ENCODE measurements at regions not wholly inside any gene's neighbourhood (a gene's known extent, or its start where the extent isn't known, plus 50 kb on each side); places are given as distances from the start of the nearest gene placed in this dataset.

GRCh38 chr3:94529816-94530215, 467.0 kb downstream of the NSUN3 start:
- no peaks in the 10 kb centered on the region for H3K36me3 ChIP-seq (ENCODE audit: control insufficient read depth, insufficient read depth, low read length)

GRCh38 chr3:94532951-94533350, 470.1 kb downstream of the NSUN3 start:
- Histone ChIP-seq H3K4me3 (ENCODE audit: low read depth, low read length) (no peak overlapping the region), H3K27me3 (ENCODE audit: control insufficient read depth, insufficient read depth, low read length) (no peaks in the 10 kb centered on the region), H3K36me3 (ENCODE audit: control insufficient read depth, insufficient read depth, low read length) (no peaks in the 10 kb centered on the region)
- no peak for TF ChIP-seq CTCF (IDR thresholded peaks at IDR 0.05; ENCODE audit: insufficient read depth, low read length, poor library complexity, severe bottlenecking)
- DNase-seq (ENCODE audit: low read depth), result no peak

More at GRCh38 chr3:94529816-94530215, 467.0 kb downstream of the NSUN3 start:
- Histone ChIP-seq H3K27me3 (ENCODE audit: control insufficient read depth, insufficient read depth, low read length) (no peaks in the 10 kb centered on the region), H3K4me3 (ENCODE audit: low read depth, low read length) (no peak overlapping the region)
- TF ChIP-seq CTCF (IDR thresholded peaks at IDR 0.05; ENCODE audit: insufficient read depth, low read length, poor library complexity, severe bottlenecking), result no peak
- no peak for DNase-seq (ENCODE audit: low read depth)

- no peaks in the 10 kb centered on the region for H3K27me3 ChIP-seq (ENCODE audit: control insufficient read depth, insufficient read depth, low read length)
- H3K36me3 ChIP-seq (ENCODE audit: control insufficient read depth, insufficient read depth, low read length), result no peaks in the 10 kb centered on the region
- no peak for TF ChIP-seq CTCF (IDR thresholded peaks at IDR 0.05; ENCODE audit: insufficient read depth, low read length, poor library complexity, severe bottlenecking)
- DNase-seq (ENCODE audit: low read depth), result no peak
- no peak overlapping the region for H3K4me3 ChIP-seq (ENCODE audit: low read depth, low read length)
Measured at GRCh38 chr3:94539937-94540336, 477.1 kb downstream of the NSUN3 start.

GRCh38 chr3:94543161-94543560, 480.3 kb downstream of the NSUN3 start:
- Histone ChIP-seq H3K4me3 (ENCODE audit: low read depth, low read length) (no peak overlapping the region), H3K27me3 (ENCODE audit: control insufficient read depth, insufficient read depth, low read length) (no peaks in the 10 kb centered on the region), H3K36me3 (ENCODE audit: control insufficient read depth, insufficient read depth, low read length) (no peaks in the 10 kb centered on the region)
- no peak for TF ChIP-seq CTCF (IDR thresholded peaks at IDR 0.05; ENCODE audit: insufficient read depth, low read length, poor library complexity, severe bottlenecking)
- no peak for DNase-seq (ENCODE audit: low read depth)

- no peaks in the 10 kb centered on the region for H3K36me3 ChIP-seq (ENCODE audit: control insufficient read depth, insufficient read depth, low read length)
Measured at GRCh38 chr3:94544131-94544789, 481.4 kb downstream of the NSUN3 start.

More at GRCh38 chr3:94544131-94544789, 481.4 kb downstream of the NSUN3 start:
- H3K4me3 ChIP-seq (ENCODE audit: low read depth, low read length), result no peak overlapping the region
- no peak for TF ChIP-seq CTCF (IDR thresholded peaks at IDR 0.05; ENCODE audit: insufficient read depth, low read length, poor library complexity, severe bottlenecking)
- no peaks in the 10 kb centered on the region for H3K27me3 ChIP-seq (ENCODE audit: control insufficient read depth, insufficient read depth, low read length)
- DNase-seq (ENCODE audit: low read depth), result no peak

Data from kidney epithelial cell (primary cell).